ENCODE measurements at regions not wholly inside any gene's neighbourhood (a gene's known extent, or its start where the extent isn't known, plus 50 kb on each side); places are given as distances from the start of the nearest gene placed in this dataset.
A peak's percentile ranks its signal among the peaks of the same experiment; 100 is the strongest.

DNA sequence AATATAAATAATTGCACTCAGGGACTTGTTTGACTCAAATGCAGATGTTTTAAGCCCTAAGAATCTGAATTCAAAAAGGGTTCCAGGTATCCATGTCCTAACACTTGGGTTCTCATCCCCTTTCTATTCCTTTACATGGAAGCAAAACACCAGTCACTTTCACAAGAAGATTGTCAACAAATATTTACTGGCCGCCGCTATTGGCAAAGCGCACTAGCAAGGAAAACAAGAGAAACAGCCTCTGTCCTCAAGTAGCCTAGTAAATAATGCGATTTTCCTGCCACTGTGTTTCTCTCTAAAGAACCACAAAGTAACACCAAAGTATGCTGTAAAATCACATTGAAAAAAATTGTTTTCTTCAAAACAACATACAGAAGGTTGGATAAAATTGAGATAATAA is 66.7 kb upstream of the EZH2 start:
- no peak for DNase-seq (ENCODE audit: low read depth)

GRCh38 chr7:148944935-148945934 is 61.1 kb upstream of the EZH2 start:
- DNase-seq (ENCODE audit: low read depth), result peak; percentile 63

- no peak for DNase-seq (ENCODE audit: low read depth)
Measured at GRCh38 chr7:148941598-148942275, 57.6 kb upstream of the EZH2 start.

DNA sequence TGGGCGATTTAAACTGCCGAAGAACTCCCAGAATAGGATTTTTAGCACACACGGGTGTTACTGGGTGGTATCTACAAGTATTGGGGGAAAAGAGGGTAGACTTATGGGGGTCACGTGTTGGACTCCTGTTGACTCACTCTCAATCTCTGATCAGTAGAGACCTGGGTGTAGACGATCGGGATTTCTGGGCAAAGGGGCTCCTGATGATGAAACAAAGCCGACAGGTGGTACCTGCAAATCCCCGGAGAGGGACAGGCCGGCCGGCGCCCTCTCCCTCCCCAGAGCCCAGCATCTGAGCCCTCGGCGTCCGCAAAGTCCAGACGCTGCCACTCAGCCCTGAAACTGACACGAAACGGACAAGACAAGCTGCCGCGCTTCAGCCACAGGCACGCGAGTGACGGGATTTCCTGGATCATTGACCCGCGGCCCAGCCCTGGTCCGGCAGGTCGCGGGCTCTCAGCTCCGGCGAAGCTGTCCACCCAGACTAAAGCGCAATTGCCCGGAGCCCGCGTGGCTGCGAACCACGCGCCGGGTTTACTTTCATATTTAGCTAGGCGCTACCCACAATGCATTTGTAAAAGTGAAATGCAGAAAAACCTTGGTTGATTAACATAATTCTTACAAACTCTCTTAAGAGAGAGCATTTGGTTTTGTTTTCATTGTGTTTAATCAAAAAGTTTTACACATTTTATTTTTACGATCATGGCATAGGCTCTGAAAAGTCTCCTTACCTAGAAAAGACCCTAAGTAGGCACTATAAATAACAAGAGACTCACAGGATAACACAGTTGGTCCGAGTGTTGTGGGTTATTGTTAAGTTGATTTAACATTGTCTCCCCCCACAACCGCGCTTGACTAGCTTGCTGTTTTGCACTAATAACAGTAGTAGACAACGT is 56.9 kb upstream of the EZH2 start:
- DNase-seq (ENCODE audit: low read depth), result peak; percentile 57

DNA sequence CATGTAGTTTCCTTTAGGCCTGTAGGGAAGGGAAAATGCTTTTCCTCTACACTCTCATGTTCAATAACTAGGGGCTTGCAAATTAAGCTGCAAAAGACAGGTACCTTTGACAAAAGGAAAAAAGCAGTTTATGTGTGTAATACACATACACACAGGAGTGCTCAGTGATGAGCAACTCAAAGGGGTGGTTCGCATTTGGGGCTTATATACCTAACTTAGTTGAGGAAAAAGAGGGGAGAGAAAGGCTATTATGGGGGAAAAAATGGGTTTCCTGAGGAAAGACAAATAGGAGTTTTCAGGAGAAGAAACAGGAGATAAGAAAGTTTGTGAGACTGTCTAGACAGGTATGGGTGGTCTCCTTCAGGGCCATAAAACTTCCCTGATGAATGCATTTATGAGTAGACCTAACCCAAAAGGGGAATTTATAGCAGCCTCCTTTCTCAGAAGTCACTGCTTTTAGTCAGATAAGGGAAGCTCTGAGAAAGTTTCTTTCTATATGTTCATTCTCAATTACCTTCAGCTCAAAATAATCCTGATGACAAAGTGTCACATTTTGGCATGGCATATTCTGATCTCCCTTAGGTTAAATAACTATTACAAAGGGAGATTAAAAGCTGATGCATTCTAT is 55.2 kb upstream of the EZH2 start:
- DNase-seq (ENCODE audit: low read depth), result no peak

- DNase-seq (ENCODE audit: low read depth), result no peak
Measured at GRCh38 chr7:148935451-148935850, 51.4 kb upstream of the EZH2 start.

All from stromal cell of bone marrow (primary cell).